Astrocyte (in vitro differentiated cells and primary cell): ENCODE measurements at regions not wholly inside any gene's neighbourhood (a gene's known extent, or its start where the extent isn't known, plus 50 kb on each side); places are given as distances from the start of the nearest gene placed in this dataset.

Experiments used
- EZH2 ChIP-seq: IDR thresholded peaks from 2 replicates; pipeline ENCODE4 v1.6.1; 2012; ENCODE audit warnings: mild to moderate bottlenecking, low read length, inconsistent platforms; ENCODE audit not compliant: insufficient read depth
- TF ChIP-seq, protein P1 (sequence below): IDR thresholded peaks from 2 replicates; pipeline ENCODE4 v1.5.1; 2011; ENCODE audit warnings: low read depth, mild to moderate bottlenecking, inconsistent platforms, low read length, moderate library complexity; ENCODE audit not compliant: insufficient read depth

DNA sequence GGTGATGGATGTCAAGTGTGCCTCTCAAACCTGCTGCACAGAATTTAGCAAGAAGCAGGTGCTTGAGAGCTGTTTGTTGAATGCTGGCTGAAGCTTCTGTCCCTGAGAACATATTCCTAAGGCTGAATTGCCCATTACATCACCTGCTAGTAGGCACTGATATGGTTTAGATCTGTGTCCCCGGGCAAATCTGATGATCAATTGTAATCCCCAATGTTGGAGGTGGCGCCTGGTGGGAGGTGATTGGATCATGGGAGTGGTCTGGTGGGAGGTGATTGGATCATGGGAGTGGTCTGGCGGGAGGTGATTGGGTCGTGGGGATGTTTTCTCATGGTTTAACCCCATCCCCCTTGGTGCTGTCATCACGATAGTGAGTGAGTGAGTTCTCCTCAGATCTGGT, 128.0 kb downstream of the HRH4 start:
- TF ChIP-seq EZH2, result no peak
- TF ChIP-seq, protein P1, sequence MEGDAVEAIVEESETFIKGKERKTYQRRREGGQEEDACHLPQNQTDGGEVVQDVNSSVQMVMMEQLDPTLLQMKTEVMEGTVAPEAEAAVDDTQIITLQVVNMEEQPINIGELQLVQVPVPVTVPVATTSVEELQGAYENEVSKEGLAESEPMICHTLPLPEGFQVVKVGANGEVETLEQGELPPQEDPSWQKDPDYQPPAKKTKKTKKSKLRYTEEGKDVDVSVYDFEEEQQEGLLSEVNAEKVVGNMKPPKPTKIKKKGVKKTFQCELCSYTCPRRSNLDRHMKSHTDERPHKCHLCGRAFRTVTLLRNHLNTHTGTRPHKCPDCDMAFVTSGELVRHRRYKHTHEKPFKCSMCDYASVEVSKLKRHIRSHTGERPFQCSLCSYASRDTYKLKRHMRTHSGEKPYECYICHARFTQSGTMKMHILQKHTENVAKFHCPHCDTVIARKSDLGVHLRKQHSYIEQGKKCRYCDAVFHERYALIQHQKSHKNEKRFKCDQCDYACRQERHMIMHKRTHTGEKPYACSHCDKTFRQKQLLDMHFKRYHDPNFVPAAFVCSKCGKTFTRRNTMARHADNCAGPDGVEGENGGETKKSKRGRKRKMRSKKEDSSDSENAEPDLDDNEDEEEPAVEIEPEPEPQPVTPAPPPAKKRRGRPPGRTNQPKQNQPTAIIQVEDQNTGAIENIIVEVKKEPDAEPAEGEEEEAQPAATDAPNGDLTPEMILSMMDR, result no peak
